Activated CD8-positive, alpha-beta memory T cell treated with anti-CD3 and anti-CD28 coated beads, Interleukin-2, amount 10 ng/mL, durations not matched to agents 7 days and 5 days (primary cell): ENCODE measurements at regions not wholly inside any gene's neighbourhood (a gene's known extent, or its start where the extent isn't known, plus 50 kb on each side); places are given as distances from the start of the nearest gene placed in this dataset.

ENCODE experiments used
- ATAC-seq: fragments of 150-1000 bp; cut with Tn5 transposase; one replicate; pipeline ENCODE4 v1.10.0; 2021; ENCODE audit warnings: moderate library complexity
- CTCF ChIA-PET: fragments of 350-600 bp; sonication (Branson Sonifier 250); formaldehyde crosslinking; loops from one replicate; lab custom pipeline; 2021; ENCODE audit warnings: antibody characterized with exemption; lab: Charles Lee
- DNase-seq: peaks from one replicate; pipeline ENCODE4 v3.0.0-alpha.2; 2020
- H3K27ac Mint-ChIP-seq: one replicate; pipeline ENCODE4 v1.8.0; 2021; ENCODE audit warnings: mild to moderate bottlenecking, mixed read lengths
- H3K27me3 Mint-ChIP-seq: one replicate; pipeline ENCODE4 v1.8.0; 2021; ENCODE audit warnings: mixed read lengths
- H3K36me3 Mint-ChIP-seq: one replicate; pipeline ENCODE4 v1.8.0; 2021; ENCODE audit warnings: mild to moderate bottlenecking, mixed read lengths
- H3K4me1 Mint-ChIP-seq: one replicate; pipeline ENCODE4 v1.8.0; 2021; ENCODE audit warnings: mixed read lengths
- H3K4me3 Mint-ChIP-seq: one replicate; pipeline ENCODE4 v1.8.0; 2021; ENCODE audit warnings: mild to moderate bottlenecking, moderate library complexity, mixed read lengths
- H3K9me3 Mint-ChIP-seq: one replicate; pipeline ENCODE4 v1.8.0; 2022; ENCODE audit warnings: low read depth, mixed read lengths

- ATAC-seq (no peak), DNase-seq (no peak)
- H3K4me1 Mint-ChIP-seq: peaks cover 71% of the 10 kb centered on the region
- H3K27me3 Mint-ChIP-seq: no peaks in the 10 kb centered on the region
- CTCF ChIA-PET: interaction anchor here (1.1 kb wide), 1 partner anchor 247 kb away, joined by 3 read pairs; no protein-coding TSS in a partner anchor
- no peak overlapping the region for H3K27ac Mint-ChIP-seq
- no peaks in the 10 kb centered on the region for H3K9me3 Mint-ChIP-seq
- no peak overlapping the region for H3K4me3 Mint-ChIP-seq
- H3K36me3 Mint-ChIP-seq: no peaks in the 10 kb centered on the region
Observed at GRCh38 chr6:26306232-26306631, 58.8 kb upstream of the BTN3A2 start.

DNA sequence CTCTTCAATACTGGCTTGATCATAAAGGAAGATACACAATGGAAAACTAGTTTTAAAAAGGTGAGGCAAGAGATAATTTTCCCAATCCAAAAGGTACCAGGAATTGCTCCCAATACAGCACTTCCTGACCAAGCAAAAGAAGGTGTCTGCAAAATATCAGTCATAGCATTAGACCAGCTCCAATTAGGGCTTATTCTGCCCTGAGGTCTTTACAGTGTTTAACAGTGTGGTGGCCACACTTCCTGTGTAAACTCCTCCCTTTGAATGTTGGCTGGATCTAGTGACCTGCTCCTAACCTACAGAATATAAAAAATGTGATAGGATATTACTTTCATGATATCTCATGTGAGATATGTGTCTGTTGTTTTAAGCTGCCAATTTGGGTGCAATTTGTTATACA lies 57.1 kb upstream of the BTN3A2 start:
- H3K27me3 Mint-ChIP-seq: no peaks in the 10 kb centered on the region
- DNase-seq (no peak), ATAC-seq (no peak)
- peak overlapping the region; percentile 71 for H3K27ac Mint-ChIP-seq
- H3K4me1 Mint-ChIP-seq: peaks cover 82% of the 10 kb centered on the region
- no peaks in the 10 kb centered on the region for H3K9me3 Mint-ChIP-seq
- no peak overlapping the region for H3K4me3 Mint-ChIP-seq
- CTCF ChIA-PET: interaction anchor here (0.7 to 3.3 kb wide), 4 partner anchors 11 to 819 kb away, joined by 3 to 18 read pairs (median 4); a partner anchor contains a TSS
- H3K36me3 Mint-ChIP-seq: no peaks in the 10 kb centered on the region

- CTCF ChIA-PET: interaction anchor here (0.7 to 3.3 kb wide), 10 partner anchors 9 to 285 kb away, joined by 3 to 18 read pairs (median 3); no protein-coding TSS in a partner anchor
- Mint-ChIP-seq H3K27ac (peak overlapping the region; percentile 85), H3K4me1 (peaks cover 72% of the 10 kb centered on the region), H3K36me3 (no peaks in the 10 kb centered on the region), H3K9me3 (no peaks in the 10 kb centered on the region), H3K4me3 (peak overlapping the region; percentile 23), H3K27me3 (no peaks in the 10 kb centered on the region)
- DNase-seq: peak; percentile 60
- peak; percentile 57 for ATAC-seq
Observed at GRCh38 chr6:26309731-26310142, 55.3 kb upstream of the BTN3A2 start.

DNA sequence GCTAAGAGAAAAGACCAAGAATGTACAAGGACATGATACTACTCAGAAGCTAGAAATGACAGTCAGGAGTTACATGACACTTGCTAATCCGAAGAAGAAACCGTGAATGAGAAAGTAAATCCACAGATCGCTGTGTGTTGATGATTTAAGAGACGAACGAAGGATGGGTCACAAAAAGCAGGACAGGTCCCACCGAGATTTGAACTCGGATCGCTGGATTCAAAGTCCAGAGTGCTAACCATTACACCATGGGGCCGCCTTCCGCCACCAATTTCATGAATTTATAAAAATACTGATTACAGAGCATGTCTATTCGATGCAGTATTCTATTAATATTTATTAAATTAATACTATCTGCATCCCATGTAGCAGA lies 54.0 kb upstream of the BTN3A2 start:
- DNase-seq: peak; percentile 64
- ATAC-seq: no peak

GRCh38 chr6:26311385-26312095 lies 53.5 kb upstream of the BTN3A2 start:
- no peaks in the 10 kb centered on the region for H3K27me3 Mint-ChIP-seq
- DNase-seq (peak; percentile 70), ATAC-seq (peak; percentile 46)
- H3K27ac Mint-ChIP-seq: peak overlapping the region; percentile 85
- H3K4me1 Mint-ChIP-seq: peaks cover 60% of the 10 kb centered on the region
- peak overlapping the region; percentile 82 for H3K4me3 Mint-ChIP-seq
- H3K9me3 Mint-ChIP-seq: no peaks in the 10 kb centered on the region
- CTCF ChIA-PET: interaction anchor here (1.0 to 1.2 kb wide), 3 partner anchors 9 to 128 kb away, joined by 3 to 4 read pairs (median 3); a partner anchor contains a TSS
- H3K36me3 Mint-ChIP-seq: no peaks in the 10 kb centered on the region

More for the DNA sequence above, 54.0 kb upstream of the BTN3A2 start:
- CTCF ChIA-PET: interaction anchor here (1.0 to 1.2 kb wide), 3 partner anchors 9 to 127 kb away, joined by 3 to 4 read pairs (median 3); a partner anchor contains a TSS
- no peaks in the 10 kb centered on the region for H3K9me3 Mint-ChIP-seq
- H3K27ac Mint-ChIP-seq: peak overlapping the region; percentile 85
- H3K4me3 Mint-ChIP-seq: peak overlapping the region; percentile 82
- H3K27me3 Mint-ChIP-seq: no peaks in the 10 kb centered on the region
- H3K36me3 Mint-ChIP-seq: no peaks in the 10 kb centered on the region
- H3K4me1 Mint-ChIP-seq: peaks cover 60% of the 10 kb centered on the region

GRCh38 chr6:26312096-26312463 lies 52.9 kb upstream of the BTN3A2 start:
- DNase-seq (no peak), ATAC-seq (no peak)
- H3K4me1 Mint-ChIP-seq: peaks cover 54% of the 10 kb centered on the region
- no peaks in the 10 kb centered on the region for H3K27me3 Mint-ChIP-seq
- no peaks in the 10 kb centered on the region for H3K36me3 Mint-ChIP-seq
- H3K9me3 Mint-ChIP-seq: no peaks in the 10 kb centered on the region
- H3K27ac Mint-ChIP-seq: peak overlapping the region; percentile 85
- H3K4me3 Mint-ChIP-seq: peak overlapping the region; percentile 82
- CTCF ChIA-PET: interaction anchor here (1.0 kb wide), 1 partner anchor 26 kb away, joined by 3 read pairs; a partner anchor contains a TSS

DNA sequence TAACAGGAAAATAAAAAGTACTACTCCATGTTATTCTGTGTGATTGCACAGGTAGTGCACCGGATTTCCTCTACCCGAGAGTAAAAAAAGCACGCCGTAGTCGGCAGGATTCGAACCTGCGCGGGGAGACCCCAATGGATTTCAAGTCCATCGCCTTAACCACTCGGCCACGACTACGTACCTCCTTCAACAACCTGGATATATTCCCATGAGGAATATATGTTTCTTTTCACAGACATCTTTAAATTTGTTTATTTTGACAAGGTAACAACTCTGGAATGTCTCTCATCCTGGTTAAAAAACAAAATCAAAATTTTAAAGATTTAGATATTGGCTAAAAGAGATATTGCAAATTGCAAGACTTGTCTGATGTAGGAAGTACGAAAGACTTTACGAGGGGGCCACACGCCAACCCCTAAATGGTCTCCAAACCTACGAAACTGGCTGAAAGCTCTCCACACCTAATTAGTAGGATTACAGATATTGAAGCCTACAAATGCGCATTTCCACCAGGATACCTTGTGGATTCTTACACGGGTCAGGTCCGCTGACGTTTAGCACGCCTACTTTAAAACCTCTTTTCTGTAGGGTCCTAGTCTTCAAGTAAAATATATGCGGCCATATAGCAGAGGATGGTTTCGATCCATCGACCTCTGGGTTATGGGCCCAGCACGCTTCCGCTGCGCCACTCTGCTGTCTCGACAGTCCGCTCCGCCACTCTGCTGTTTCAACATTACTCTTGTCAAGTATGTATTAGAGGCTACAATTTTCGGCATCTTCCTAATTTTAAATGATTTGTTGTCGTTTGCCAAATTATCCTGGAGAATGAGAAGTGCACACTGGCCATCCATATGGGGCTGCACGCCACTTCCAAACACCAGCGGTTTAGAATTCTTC lies 52.2 kb upstream of the BTN3A2 start:
- ATAC-seq (peak; percentile 73), DNase-seq (peak; percentile 89)
- H3K4me1 Mint-ChIP-seq: peaks cover 48% of the 10 kb centered on the region
- H3K36me3 Mint-ChIP-seq: no peaks in the 10 kb centered on the region
- CTCF ChIA-PET: interaction anchor here (1.0 kb wide), 1 partner anchor 27 kb away, joined by 3 read pairs; a partner anchor contains a TSS
- no peaks in the 10 kb centered on the region for H3K27me3 Mint-ChIP-seq
- no peaks in the 10 kb centered on the region for H3K9me3 Mint-ChIP-seq
- H3K4me3 Mint-ChIP-seq: peak overlapping the region; percentile 82
- H3K27ac Mint-ChIP-seq: peak overlapping the region; percentile 85
